Smooth muscle cell (in vitro differentiated cells): ENCODE measurements at regions not wholly inside any gene's neighbourhood (a gene's known extent, or its start where the extent isn't known, plus 50 kb on each side); places are given as distances from the start of the nearest gene placed in this dataset.
A peak's percentile ranks its signal among the peaks of the same experiment; 100 is the strongest.

Experiments used
- DNase-seq: peaks from one replicate; lab custom pipeline; 2025; ENCODE audit not compliant: unreplicated experiment; lab: John Stamatoyannopoulos, UW
- H2AFZ ChIP-seq: fragments of 200-600 bp; sonication (generic); 2 replicates; pipeline ENCODE4 v1.6.0; 2016; ENCODE audit warnings: antibody characterized with exemption, low read depth, mild to moderate bottlenecking
- H3F3A ChIP-seq: fragments of 200-600 bp; sonication (generic); 2 replicates; pipeline ENCODE4 v1.6.0; 2017; ENCODE audit warnings: antibody characterized with exemption, low read depth
- H3K27ac ChIP-seq: fragments of 200-600 bp; sonication (generic); 2 replicates; pipeline ENCODE4 v1.5.1; 2016; ENCODE audit warnings: low read depth, mild to moderate bottlenecking
- H3K27me3 ChIP-seq: fragments of 200-600 bp; sonication (generic); 2 replicates; pipeline ENCODE4 v1.6.1; 2016; ENCODE audit warnings: low read depth, mild to moderate bottlenecking
- H3K36me3 ChIP-seq: fragments of 200-600 bp; sonication (generic); 2 replicates; pipeline ENCODE4 v1.5.1; 2016; ENCODE audit warnings: low read depth
- H3K4me1 ChIP-seq: fragments of 200-600 bp; sonication (generic); 2 replicates; pipeline ENCODE4 v1.5.1; 2016; ENCODE audit warnings: low read depth
- H3K4me2 ChIP-seq: fragments of 200-600 bp; sonication (generic); 2 replicates; pipeline ENCODE4 v1.6.0; 2016; ENCODE audit warnings: mild to moderate bottlenecking
- H3K4me3 ChIP-seq: fragments of 200-600 bp; sonication (generic); 2 replicates; pipeline ENCODE4 v1.5.1; 2016; ENCODE audit warnings: mild to moderate bottlenecking
- H3K79me2 ChIP-seq: fragments of 200-600 bp; sonication (generic); 2 replicates; pipeline ENCODE4 v1.6.0; 2016; ENCODE audit warnings: low read depth, mild to moderate bottlenecking
- H3K9ac ChIP-seq: fragments of 200-600 bp; sonication (generic); 2 replicates; pipeline ENCODE4 v1.6.0; 2016; ENCODE audit warnings: low read depth
- H3K9me3 ChIP-seq: fragments of 200-600 bp; sonication (generic); replicated peaks from 2 replicates; pipeline ENCODE4 v1.5.1; 2016; ENCODE audit warnings: low read depth
- H4K20me1 ChIP-seq: fragments of 200-600 bp; sonication (generic); 2 replicates; pipeline ENCODE4 v1.6.0; 2016; ENCODE audit warnings: low read depth
- CTCF ChIP-seq: fragments of 200-600 bp; sonication (generic); IDR thresholded peaks from 2 replicates; pipeline ENCODE4 v1.5.1; 2017; ENCODE audit warnings: borderline replicate concordance, mild to moderate bottlenecking, antibody characterized with exemption; ENCODE audit not compliant: insufficient read depth, poor library complexity, severe bottlenecking
- WGBS: methylation state at CpG from one replicate; pipeline ENCODE4 v1.1.7; 2016; ENCODE audit warnings: low lambda C conversion rate; 5-methylcytosine and 5-hydroxymethylcytosine counted together

- Histone ChIP-seq H3K36me3 (no peaks in the 10 kb centered on the region), H3F3A (no peaks in the 10 kb centered on the region), H2AFZ (no peak overlapping the region), H3K4me3 (no peak overlapping the region), H3K27ac (no peak overlapping the region), H3K4me1 (peaks cover 13% of the 10 kb centered on the region), H3K9me3 (no peaks in the 10 kb centered on the region), H3K4me2 (no peak overlapping the region), H3K79me2 (no peaks in the 10 kb centered on the region), H3K9ac (no peak overlapping the region), H4K20me1 (no peaks in the 10 kb centered on the region), H3K27me3 (no peaks in the 10 kb centered on the region)
- WGBS, result 50% methylated on average over 1 of the region's 1 CpG
- DNase-seq, result no peak
- TF ChIP-seq CTCF, result no peak
Measured at GRCh38 chr6:21823371-21823770, 229.8 kb downstream of the SOX4 start.

- no peaks in the 10 kb centered on the region for H3K36me3 ChIP-seq
- H4K20me1 ChIP-seq, result no peaks in the 10 kb centered on the region
- peaks cover 13% of the 10 kb centered on the region for H3K4me1 ChIP-seq
- H3K9me3 ChIP-seq, result no peaks in the 10 kb centered on the region
- H3K4me2 ChIP-seq, result no peak overlapping the region
- no peak overlapping the region for H3K27ac ChIP-seq
- H3K4me3 ChIP-seq, result no peak overlapping the region
- TF ChIP-seq CTCF, result no peak
- H3F3A ChIP-seq, result no peaks in the 10 kb centered on the region
- DNase-seq, result no peak
- WGBS, result 87% methylated on average over 8 of the region's 8 CpGs
- no peaks in the 10 kb centered on the region for H3K79me2 ChIP-seq
- no peak overlapping the region for H2AFZ ChIP-seq
- no peak overlapping the region for H3K9ac ChIP-seq
- H3K27me3 ChIP-seq, result no peaks in the 10 kb centered on the region
Measured at GRCh38 chr6:21824431-21825177, 231.1 kb downstream of the SOX4 start.

GRCh38 chr6:21826023-21826422, 232.5 kb downstream of the SOX4 start:
- Histone ChIP-seq H3K27me3 (no peaks in the 10 kb centered on the region), H4K20me1 (no peaks in the 10 kb centered on the region), H3F3A (no peaks in the 10 kb centered on the region), H3K9me3 (no peaks in the 10 kb centered on the region), H3K4me1 (peaks cover 13% of the 10 kb centered on the region), H3K36me3 (no peaks in the 10 kb centered on the region), H3K79me2 (no peaks in the 10 kb centered on the region), H2AFZ (no peak overlapping the region), H3K4me3 (no peak overlapping the region), H3K9ac (no peak overlapping the region), H3K27ac (peak overlapping the region; percentile 58), H3K4me2 (peak overlapping the region; percentile 68)
- no peak for TF ChIP-seq CTCF
- WGBS, result 17% methylated on average over 7 of the region's 7 CpGs
- no peak for DNase-seq

- peak overlapping the region; percentile 68 for H3K4me2 ChIP-seq
- H3K27me3 ChIP-seq, result no peaks in the 10 kb centered on the region
- no peak overlapping the region for H3K4me3 ChIP-seq
- 49% methylated on average over 9 of the region's 9 CpGs for WGBS
- H3K27ac ChIP-seq, result no peak overlapping the region
- H4K20me1 ChIP-seq, result no peaks in the 10 kb centered on the region
- TF ChIP-seq CTCF, result no peak
- peaks cover 22% of the 10 kb centered on the region for H3K4me1 ChIP-seq
- no peak for DNase-seq
- H3K9ac ChIP-seq, result no peak overlapping the region
- no peak overlapping the region for H2AFZ ChIP-seq
- H3F3A ChIP-seq, result no peaks in the 10 kb centered on the region
- H3K79me2 ChIP-seq, result no peaks in the 10 kb centered on the region
- no peaks in the 10 kb centered on the region for H3K9me3 ChIP-seq
- no peaks in the 10 kb centered on the region for H3K36me3 ChIP-seq
Measured at GRCh38 chr6:21826904-21827303, 233.4 kb downstream of the SOX4 start.
